HEK293 (cell line): ENCODE measurements at regions not wholly inside any gene's neighbourhood (a gene's known extent, or its start where the extent isn't known, plus 50 kb on each side); places are given as distances from the start of the nearest gene placed in this dataset.

ENCODE experiments used
- CTCF ChIA-PET: fragments of 350-600 bp; formaldehyde crosslinking; extraction: SDS; loops from one replicate; lab custom pipeline; 2021; ENCODE audit warnings: antibody characterized with exemption; lab: Yijun Ruan, JAX
- POLR2A ChIA-PET: fragments of 300-600 bp; formaldehyde crosslinking; extraction: SDS; loops from one replicate; lab custom pipeline; 2020; ENCODE audit warnings: antibody characterized with exemption, inconsistent platforms; lab: Yijun Ruan, JAX
- H3K27ac ChIP-seq: fragments of 200-500 bp; sonication (Bioruptor generic); 2 replicates; pipeline ENCODE4 v1.5.1; 2014; ENCODE audit warnings: low read depth, low read length, control low read depth, inconsistent platforms; ENCODE audit errors: extremely low read depth
- H3K36me3 ChIP-seq, 2 experiments: fragments of 200-500 bp in 1 of 2; sonication (Bioruptor generic) in 1 of 2; 1 replicate in 1 of 2; 2 replicates in 1 of 2; pipeline ENCODE4 v1.5.1; 2014 to 2017; ENCODE audit warnings: inconsistent platforms in 2 of 2, low read length in 2 of 2; ENCODE audit not compliant: control insufficient read depth in 2 of 2, insufficient read depth in 1 of 2
- H3K4me1 ChIP-seq: fragments of 200-500 bp; sonication (Bioruptor generic); 2 replicates; pipeline ENCODE4 v1.5.1; 2014; ENCODE audit warnings: mild to moderate bottlenecking, low read length, inconsistent platforms; ENCODE audit not compliant: control insufficient read depth, insufficient read depth
- H3K4me3 ChIP-seq: 2 replicates; pipeline ENCODE4 v1.5.1; 2011; ENCODE audit warnings: low read depth, mild to moderate bottlenecking, control low read depth, low read length, moderate library complexity
- H3K9me3 ChIP-seq: fragments of 200-500 bp; sonication (Bioruptor generic); 2 replicates; pipeline ENCODE4 v1.5.1; 2014; ENCODE audit warnings: low read depth, low read length, inconsistent platforms; ENCODE audit not compliant: control insufficient read depth, insufficient read depth
- AEBP2 ChIP-seq: fragments of 450-650 bp; formaldehyde crosslinking; IDR thresholded peaks from 2 replicates; pipeline ENCODE4 v1.5.1; 2016; ENCODE audit warnings: missing biosample characterization, missing genetic modification characterization, borderline replicate concordance
- GLI4 ChIP-seq: fragments of 450-650 bp; formaldehyde crosslinking; IDR thresholded peaks from 2 replicates; pipeline ENCODE4 v1.5.1; 2016; ENCODE audit warnings: missing biosample characterization, missing genetic modification characterization
- GLIS1 ChIP-seq: fragments of 450-650 bp; formaldehyde crosslinking; IDR thresholded peaks from 2 replicates; pipeline ENCODE4 v1.5.1; 2016; ENCODE audit warnings: missing biosample characterization, missing genetic modification characterization
- MEIS1 ChIP-seq: sonication (generic); formaldehyde crosslinking; IDR thresholded peaks from 2 replicates; pipeline ENCODE4 v1.8.1; 2022; ENCODE audit warnings: missing genetic modification reagents, mild to moderate bottlenecking, borderline replicate concordance
- PRDM2 ChIP-seq: fragments of 450-650 bp; formaldehyde crosslinking; IDR thresholded peaks from 2 replicates; pipeline ENCODE4 v1.5.1; 2016; ENCODE audit warnings: missing biosample characterization, missing genetic modification characterization, borderline replicate concordance
- PRDM4 ChIP-seq: fragments of 450-650 bp; formaldehyde crosslinking; IDR thresholded peaks from 2 replicates; pipeline ENCODE4 v1.5.1; 2017; ENCODE audit warnings: missing biosample characterization, missing genetic modification characterization
- PRDM6 ChIP-seq: fragments of 450-650 bp; formaldehyde crosslinking; IDR thresholded peaks from 2 replicates; pipeline ENCODE4 v1.5.1; 2017; ENCODE audit warnings: missing biosample characterization, missing genetic modification characterization
- TCF7L2 ChIP-seq: IDR thresholded peaks from 2 replicates; pipeline ENCODE4 v1.6.1; 2011; ENCODE audit warnings: low read depth, mild to moderate bottlenecking, inconsistent platforms, low read length, moderate library complexity, borderline replicate concordance
- TRIM28 ChIP-seq: IDR thresholded peaks from 2 replicates; pipeline ENCODE4 v1.6.1; 2011; ENCODE audit warnings: low read length, control low read depth, borderline replicate concordance
- ZBTB1 ChIP-seq: fragments of 450-650 bp; formaldehyde crosslinking; IDR thresholded peaks from 2 replicates; pipeline ENCODE4 v1.5.1; 2016; ENCODE audit warnings: missing biosample characterization, missing genetic modification characterization
- ZFP69B ChIP-seq: fragments of 450-650 bp; formaldehyde crosslinking; IDR thresholded peaks from 2 replicates; pipeline ENCODE4 v1.5.1; 2016; ENCODE audit warnings: missing biosample characterization, missing genetic modification characterization
- ZNF362 ChIP-seq: fragments of 450-650 bp; formaldehyde crosslinking; IDR thresholded peaks from 2 replicates; pipeline ENCODE4 v1.5.1; 2016; ENCODE audit warnings: missing biosample characterization, missing genetic modification characterization
- ZNF548 ChIP-seq: fragments of 450-650 bp; formaldehyde crosslinking; IDR thresholded peaks from 2 replicates; pipeline ENCODE4 v1.5.1; 2016; ENCODE audit warnings: missing biosample characterization, missing genetic modification characterization
- ZNF670 ChIP-seq: fragments of 450-650 bp; formaldehyde crosslinking; IDR thresholded peaks from 2 replicates; pipeline ENCODE4 v1.5.1; 2016; ENCODE audit warnings: missing biosample characterization, missing genetic modification characterization, low read depth

DNA sequence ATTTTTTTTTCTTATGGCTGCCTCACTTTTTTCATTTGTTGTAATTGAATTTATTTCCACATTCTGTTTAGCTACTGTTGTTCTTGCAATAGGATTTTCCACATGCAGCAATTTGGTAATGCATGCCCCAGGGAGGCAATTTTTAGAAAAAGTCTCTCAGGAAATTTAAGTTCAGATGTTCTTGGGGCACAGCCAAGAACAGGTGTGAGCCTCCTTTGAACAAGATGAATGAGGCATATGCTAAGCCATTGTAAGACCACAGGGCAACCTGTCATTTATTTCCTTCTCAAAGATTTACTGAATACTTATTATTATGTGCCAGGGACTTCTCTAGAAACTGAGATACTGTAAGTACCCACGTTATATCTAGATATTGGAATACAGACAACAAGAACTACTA is 549.5 kb downstream of the DIPK2A start:
- H3K4me1 ChIP-seq: no peaks in the 10 kb centered on the region
- ChIA-PET POLR2A (no interaction called here), CTCF (no interaction called here)
- no peak overlapping the region for H3K4me3 ChIP-seq
- no peak for TF ChIP-seq TCF7L2
- no peak for TF ChIP-seq AEBP2
- TF ChIP-seq ZFP69B (tag by site-specific recombination): no peak
- TF ChIP-seq PRDM6 (tag by site-specific recombination): no peak
- TF ChIP-seq PRDM2 (tag by site-specific recombination): no peak
- TF ChIP-seq PRDM4 (tag by site-specific recombination): no peak
- no peak for TF ChIP-seq ZNF670 (tag by site-specific recombination)
- no peak for TF ChIP-seq ZNF548 (tag by site-specific recombination)
- no peak for TF ChIP-seq MEIS1 (CRISPR knock-in tag)
- TF ChIP-seq GLI4: no peak
- no peak for TF ChIP-seq ZNF362
- no peak for TF ChIP-seq ZBTB1
- no peak for TF ChIP-seq TRIM28
- TF ChIP-seq GLIS1 (tag by site-specific recombination): no peak
- no peaks in the 10 kb centered on the region for H3K36me3 ChIP-seq
- H3K27ac ChIP-seq: no peak overlapping the region
- H3K9me3 ChIP-seq: no peaks in the 10 kb centered on the region
